Keratinocyte (primary cell): ENCODE measurements at regions not wholly inside any gene's neighbourhood (a gene's known extent, or its start where the extent isn't known, plus 50 kb on each side); places are given as distances from the start of the nearest gene placed in this dataset.

Experiments
- DNase-seq: peaks from one replicate; pipeline ENCODE4 v3.0.0-alpha.2; 2011; ENCODE audit warnings: low read depth, missing footprints, low spot score
- FAIRE-seq: peaks from 2 replicates; lab custom pipeline; 2011; peaks lifted over from hg19 to GRCh38; lab: Jason Lieb, UNC
- H2AFZ ChIP-seq: 2 replicates; pipeline ENCODE4 v1.6.0; 2012; ENCODE audit warnings: low read length, control low read depth, inconsistent platforms; ENCODE audit not compliant: control insufficient read depth
- H3K27ac ChIP-seq: 2 replicates; pipeline ENCODE4 v1.5.1; 2011; ENCODE audit warnings: low read length; ENCODE audit not compliant: control insufficient read depth, insufficient read depth
- H3K27me3 ChIP-seq: 3 replicates; pipeline ENCODE4 v1.6.0; 2011; ENCODE audit warnings: low read length; ENCODE audit not compliant: control insufficient read depth, insufficient read depth; ENCODE audit errors: extremely low read depth
- H3K36me3 ChIP-seq, 2 experiments: 2 replicates in 1 of 2; 3 replicates in 1 of 2; pipeline ENCODE4 v1.5.1; 2011; ENCODE audit warnings: low read length in 2 of 2, mild to moderate bottlenecking in 1 of 2; ENCODE audit not compliant: control insufficient read depth in 2 of 2, insufficient read depth in 2 of 2; ENCODE audit errors: extremely low read depth in 1 of 2
- H3K4me1 ChIP-seq: 3 replicates; pipeline ENCODE4 v1.5.1; 2011; ENCODE audit warnings: low read length; ENCODE audit not compliant: control insufficient read depth, insufficient read depth; ENCODE audit errors: extremely low read depth
- H3K4me2 ChIP-seq: 3 replicates; pipeline ENCODE4 v1.6.0; 2011; ENCODE audit warnings: low read depth, low read length; ENCODE audit not compliant: control insufficient read depth, insufficient read depth; ENCODE audit errors: extremely low read depth
- H3K4me3 ChIP-seq, 3 experiments: fragments of 200-600 bp in 1 of 3; sonication (generic) in 1 of 3; 2 replicates in 2 of 3; 3 replicates in 1 of 3; pipeline ENCODE4 v1.5.1; 2011 to 2016; ENCODE audit warnings: low read length in 3 of 3, mild to moderate bottlenecking in 3 of 3, control low read depth in 2 of 3, inconsistent platforms in 1 of 3, low read depth in 1 of 3, mixed read lengths in 1 of 3, mixed run types in 1 of 3, moderate library complexity in 1 of 3; ENCODE audit not compliant: control insufficient read depth in 2 of 3, insufficient read depth in 2 of 3; ENCODE audit errors: extremely low read depth in 1 of 3
- H3K79me2 ChIP-seq: 2 replicates; pipeline ENCODE4 v1.6.0; 2012; ENCODE audit warnings: low read length; ENCODE audit not compliant: control insufficient read depth, insufficient read depth
- H3K9ac ChIP-seq: 3 replicates; pipeline ENCODE4 v1.6.0; 2011; ENCODE audit warnings: low read length; ENCODE audit not compliant: control insufficient read depth, insufficient read depth; ENCODE audit errors: extremely low read depth
- H3K9me1 ChIP-seq: 3 replicates; pipeline ENCODE4 v1.6.0; 2011; ENCODE audit warnings: low read length; ENCODE audit not compliant: control insufficient read depth, insufficient read depth; ENCODE audit errors: extremely low read depth
- H3K9me3 ChIP-seq: 2 replicates; pipeline ENCODE4 v1.5.1; 2012; ENCODE audit warnings: low read depth, low read length; ENCODE audit not compliant: control insufficient read depth
- H4K20me1 ChIP-seq: 3 replicates; pipeline ENCODE4 v1.6.0; 2011; ENCODE audit warnings: low read length; ENCODE audit not compliant: control insufficient read depth, insufficient read depth; ENCODE audit errors: extremely low read depth
- EZH2 ChIP-seq: IDR thresholded peaks from one replicate; pipeline ENCODE4 v1.6.1; 2012; ENCODE audit warnings: inconsistent platforms, mild to moderate bottlenecking, low read length, moderate library complexity
- dilution Hi-C: fragments of 300-500 bp; cut with MboI; formaldehyde crosslinking; loops from one replicate; pipeline ENCODE4 v1.7.0; 2020; ENCODE audit warnings: low sequenced_read_pairs; ENCODE audit not compliant: extremely low pct_ligation_motif_present
- TF ChIP-seq, protein P1 (sequence below), 3 experiments: IDR thresholded peaks in 1 of 3; conservative IDR thresholded peaks in 1 of 3; optimal IDR thresholded peaks in 1 of 3; 2 replicates in 2 of 3; 3 replicates in 1 of 3; pipeline versions ENCODE3 to v1.5.1; 2011; ENCODE audit warnings: low read length in 3 of 3, mild to moderate bottlenecking in 3 of 3, moderate library complexity in 2 of 3, control low read depth in 1 of 3, inconsistent platforms in 1 of 3; ENCODE audit not compliant: insufficient read depth in 2 of 3; ENCODE audit errors: extremely low read depth in 1 of 3

DNA sequence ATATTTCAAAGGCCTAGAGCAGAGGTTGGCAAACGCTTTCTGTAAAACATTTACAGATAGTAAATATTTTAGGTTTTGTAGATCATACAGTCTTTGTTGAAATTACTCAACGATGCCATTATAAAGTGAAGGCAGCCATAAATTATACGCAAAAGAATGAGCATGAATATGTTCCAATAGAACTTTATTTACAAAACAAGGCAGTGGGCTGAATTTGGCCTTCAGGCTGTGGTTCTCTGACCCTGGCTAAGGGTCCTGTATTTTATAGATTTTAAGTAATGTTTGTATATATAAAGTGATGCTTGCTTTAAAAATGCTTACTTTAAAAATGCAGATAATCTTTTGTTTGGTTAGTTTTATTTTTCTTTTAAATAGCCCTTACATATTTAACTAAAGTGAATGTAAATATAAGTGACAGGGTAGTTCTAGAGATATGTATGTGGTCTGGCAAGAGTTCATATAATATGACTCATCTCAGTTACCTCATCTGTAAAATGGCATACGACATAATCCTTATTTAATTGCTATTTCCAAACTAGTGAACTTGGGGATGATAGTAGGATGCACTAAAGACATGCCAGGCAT lies 51.7 kb upstream of the ATP5MC3 start:
- H3K4me3 ChIP-seq = no peak overlapping the region

More for the DNA sequence above, 51.7 kb upstream of the ATP5MC3 start:
- H3K9me3 ChIP-seq = no peaks in the 10 kb centered on the region
- H3K4me2 ChIP-seq = no peak overlapping the region
- DNase-seq (no peak), FAIRE-seq (no peak)
- no peak for TF ChIP-seq EZH2
- TF ChIP-seq, protein P1, sequence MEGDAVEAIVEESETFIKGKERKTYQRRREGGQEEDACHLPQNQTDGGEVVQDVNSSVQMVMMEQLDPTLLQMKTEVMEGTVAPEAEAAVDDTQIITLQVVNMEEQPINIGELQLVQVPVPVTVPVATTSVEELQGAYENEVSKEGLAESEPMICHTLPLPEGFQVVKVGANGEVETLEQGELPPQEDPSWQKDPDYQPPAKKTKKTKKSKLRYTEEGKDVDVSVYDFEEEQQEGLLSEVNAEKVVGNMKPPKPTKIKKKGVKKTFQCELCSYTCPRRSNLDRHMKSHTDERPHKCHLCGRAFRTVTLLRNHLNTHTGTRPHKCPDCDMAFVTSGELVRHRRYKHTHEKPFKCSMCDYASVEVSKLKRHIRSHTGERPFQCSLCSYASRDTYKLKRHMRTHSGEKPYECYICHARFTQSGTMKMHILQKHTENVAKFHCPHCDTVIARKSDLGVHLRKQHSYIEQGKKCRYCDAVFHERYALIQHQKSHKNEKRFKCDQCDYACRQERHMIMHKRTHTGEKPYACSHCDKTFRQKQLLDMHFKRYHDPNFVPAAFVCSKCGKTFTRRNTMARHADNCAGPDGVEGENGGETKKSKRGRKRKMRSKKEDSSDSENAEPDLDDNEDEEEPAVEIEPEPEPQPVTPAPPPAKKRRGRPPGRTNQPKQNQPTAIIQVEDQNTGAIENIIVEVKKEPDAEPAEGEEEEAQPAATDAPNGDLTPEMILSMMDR (optimal IDR thresholded peaks at IDR 0.05 in 1 of 3, IDR thresholded peaks at IDR 0.05 in 1 of 3, conservative IDR thresholded peaks at IDR 0.05 in 1 of 3; ENCODE audit: extremely low read depth in 1 of 3, insufficient read depth in 2 of 3, low read length in 3 of 3) = no peak
- no peaks in the 10 kb centered on the region for H3K9me1 ChIP-seq
- H3K4me1 ChIP-seq = no peaks in the 10 kb centered on the region
- H3K9ac ChIP-seq = no peak overlapping the region
- H2AFZ ChIP-seq = no peak overlapping the region
- no peaks in the 10 kb centered on the region for H4K20me1 ChIP-seq
- no peak overlapping the region for H3K27ac ChIP-seq
- H3K36me3 ChIP-seq = no peaks in the 10 kb centered on the region
- no peaks in the 10 kb centered on the region for H3K27me3 ChIP-seq
- H3K79me2 ChIP-seq = no peaks in the 10 kb centered on the region
- dilution Hi-C loops = no loop called here
